Body of pancreas (tissue), 4 donors: ENCODE measurements at regions not wholly inside any gene's neighbourhood (a gene's known extent, or its start where the extent isn't known, plus 50 kb on each side); places are given as distances from the start of the nearest gene placed in this dataset.
A peak's percentile ranks its signal among the peaks of the same experiment; 100 is the strongest.

ENCODE experiments used
- ATAC-seq: fragments of 150-250 bp; one replicate; pipeline ENCODE4 v1.9.1; 2016
- DNase-seq, 4 donors: peaks; one replicate each; pipeline ENCODE4 v3.0.0-alpha.2; 2019
- H3K27ac ChIP-seq, 4 donors: fragments of 200-600 bp; sonication (generic); 1 replicate in 3 of 4; 2 replicates in 1 of 4; pipeline versions ENCODE4 v1.5.1 to v1.6.1; 2016 to 2019; ENCODE audit warnings: mild to moderate bottlenecking in 1 of 4, mixed read lengths in 1 of 4, moderate library complexity in 1 of 4
- H3K27me3 ChIP-seq, 2 donors: fragments of 200-600 bp; sonication (generic); one replicate each; pipeline ENCODE4 v1.6.0; 2016; ENCODE audit warnings: mild to moderate bottlenecking in 1 of 2
- H3K36me3 ChIP-seq, 2 donors: fragments of 200-600 bp; sonication (generic); replicated peaks in 1 of 2; 2 replicates each; pipeline ENCODE4 v1.5.1; 2016; ENCODE audit warnings: low read depth in 2 of 2; ENCODE audit not compliant: insufficient read depth in 1 of 2
- H3K4me1 ChIP-seq: fragments of 200-600 bp; sonication (generic); one replicate; pipeline ENCODE4 v1.6.0; 2016
- H3K4me3 ChIP-seq, 2 donors: fragments of 200-600 bp; sonication (generic); 1 replicate in 1 of 2; 2 replicates in 1 of 2; pipeline ENCODE4 v1.5.1; 2016 to 2019
- H3K9me3 ChIP-seq, 3 donors: fragments of 200-600 bp; sonication (generic); 1 replicate in 2 of 3; 2 replicates in 1 of 3; pipeline ENCODE4 v1.5.1; 2016
- CTCF ChIP-seq, 7 experiments: fragments of 450-650 bp in 4 of 7; fragments of 200-600 bp in 3 of 7; sonication (generic) in 3 of 7; IDR thresholded peaks; one replicate each; pipeline ENCODE4 v1.5.1; 2016 to 2019; ENCODE audit warnings: antibody characterized with exemption in 7 of 7
- POLR2A ChIP-seq, 3 donors: fragments of 450-650 bp; IDR thresholded peaks; one replicate each; pipeline ENCODE4 v1.6.1; 2016; ENCODE audit warnings: antibody characterized with exemption in 3 of 3, mild to moderate bottlenecking in 2 of 3
- WGBS, 2 donors: methylation state at CpG; one replicate each; pipeline ENCODE4 v1.1.5; 2017; 5-methylcytosine and 5-hydroxymethylcytosine counted together
- intact Hi-C: fragments of 100-400 bp; cut with DNase I; formaldehyde crosslinking; loops from one replicate; pipeline ENCODE4 v1.15.1; 2023

- H3K4me1 ChIP-seq, result peaks cover 17% of the 10 kb centered on the region
- no peaks in the 10 kb centered on the region for H3K36me3 ChIP-seq
- 44 to 50% methylated on average over 4 of the region's 4 CpGs for WGBS, 2 donors
- H3K9me3 ChIP-seq, result no peaks in the 10 kb centered on the region
- H3K4me3 ChIP-seq, result no peak overlapping the region
- TF ChIP-seq CTCF (IDR thresholded peaks at IDR 0.05) (no peak), POLR2A (IDR thresholded peaks at IDR 0.05) (no peak)
- ATAC-seq (peak; percentile 52), DNase-seq (peak in 1 of 4 donors; percentile 30)
- no peak overlapping the region for H3K27ac ChIP-seq
- intact Hi-C loops, result no loop called here
- no peaks in the 10 kb centered on the region for H3K27me3 ChIP-seq
Measured at GRCh38 chr2:234676109-234676782, 179.4 kb upstream of the ARL4C start.

GRCh38 chr2:234674781-234675201 lies 177.9 kb upstream of the ARL4C start:
- H3K27me3 ChIP-seq, result no peaks in the 10 kb centered on the region
- no peak for ATAC-seq
- no peak overlapping the region for H3K4me3 ChIP-seq
- no peak for DNase-seq
- 53 to 58% methylated on average over 3 of the region's 3 CpGs for WGBS, 2 donors
- H3K4me1 ChIP-seq, result peaks cover 17% of the 10 kb centered on the region
- no peaks in the 10 kb centered on the region for H3K9me3 ChIP-seq
- intact Hi-C loops, result no loop called here
- H3K27ac ChIP-seq, result no peak overlapping the region
- no peak for TF ChIP-seq POLR2A (IDR thresholded peaks at IDR 0.05)
- no peak for TF ChIP-seq CTCF (IDR thresholded peaks at IDR 0.05)
- no peaks in the 10 kb centered on the region for H3K36me3 ChIP-seq

- intact Hi-C loops, result no loop called here
- Histone ChIP-seq H3K27me3 (no peaks in the 10 kb centered on the region), H3K9me3 (no peaks in the 10 kb centered on the region), H3K36me3 (no peaks in the 10 kb centered on the region), H3K4me3 (no peak overlapping the region), H3K27ac (no peak overlapping the region), H3K4me1 (peaks cover 17% of the 10 kb centered on the region)
- no peak for DNase-seq
- ATAC-seq, result no peak
- no peak for TF ChIP-seq CTCF (IDR thresholded peaks at IDR 0.05)
- TF ChIP-seq POLR2A (IDR thresholded peaks at IDR 0.05), result no peak
- WGBS, 2 donors, result 100% methylated on average over 1 of the region's 1 CpG
Measured at GRCh38 chr2:234673961-234674759, 177.3 kb upstream of the ARL4C start.

GRCh38 chr2:234673501-234673900 lies 176.6 kb upstream of the ARL4C start:
- ATAC-seq (no peak), DNase-seq (no peak)
- TF ChIP-seq CTCF (IDR thresholded peaks at IDR 0.05), result no peak
- TF ChIP-seq POLR2A (IDR thresholded peaks at IDR 0.05), result no peak
- 69 to 100% methylated on average over 1 of the region's 1 CpG for WGBS, 2 donors
- intact Hi-C loops, result no loop called here
- Histone ChIP-seq H3K27ac (no peak overlapping the region), H3K36me3 (no peaks in the 10 kb centered on the region), H3K27me3 (no peaks in the 10 kb centered on the region), H3K9me3 (no peaks in the 10 kb centered on the region), H3K4me1 (peaks cover 17% of the 10 kb centered on the region), H3K4me3 (no peak overlapping the region)
